Bronchial epithelial cell (primary cell): ENCODE measurements at regions not wholly inside any gene's neighbourhood (a gene's known extent, or its start where the extent isn't known, plus 50 kb on each side); places are given as distances from the start of the nearest gene placed in this dataset.
A peak's percentile ranks its signal among the peaks of the same experiment; 100 is the strongest.
"Not testable (repeated sequence)": the region's sequence is repeated elsewhere in the genome, so short reads cannot be mapped to it uniquely, and the experiment has no call there.

Source experiments
- DNase-seq: peaks from one replicate; pipeline ENCODE4 v3.0.0-alpha.2; 2010; ENCODE audit warnings: low read depth
- FAIRE-seq: peaks from 2 replicates; lab custom pipeline; 2011; peaks lifted over from hg19 to GRCh38; lab: Jason Lieb, UNC
- H3K27me3 ChIP-seq: 2 replicates; pipeline ENCODE4 v1.5.1; 2011; ENCODE audit warnings: low read length; ENCODE audit not compliant: control insufficient read depth, insufficient read depth
- H3K36me3 ChIP-seq: 2 replicates; pipeline ENCODE4 v1.5.1; 2011; ENCODE audit warnings: low read length; ENCODE audit not compliant: control insufficient read depth, insufficient read depth
- H3K4me3 ChIP-seq: 2 replicates; pipeline ENCODE4 v1.5.1; 2011; ENCODE audit warnings: mild to moderate bottlenecking, low read depth, low read length, control low read depth
- CTCF ChIP-seq: IDR thresholded peaks from 2 replicates; pipeline ENCODE4 v1.5.1; 2011; ENCODE audit warnings: mild to moderate bottlenecking, moderate library complexity, low read length, control low read depth, inconsistent platforms; ENCODE audit not compliant: insufficient read depth, severe bottlenecking

GRCh38 chr6:133088931-133089695 lies 152.0 kb upstream of the EYA4 start:
- TF ChIP-seq CTCF, result no peak
- Histone ChIP-seq H3K36me3 (no peaks in the 10 kb centered on the region), H3K4me3 (no peak overlapping the region), H3K27me3 (no peaks in the 10 kb centered on the region)
- DNase-seq (no peak), FAIRE-seq (peak; percentile 28)

- no peak for FAIRE-seq
- no peak for DNase-seq
- no peak for TF ChIP-seq CTCF
- Histone ChIP-seq H3K4me3 (no peak overlapping the region), H3K36me3 (no peaks in the 10 kb centered on the region), H3K27me3 (no peaks in the 10 kb centered on the region)
Measured at GRCh38 chr6:133092199-133092598, 149.0 kb upstream of the EYA4 start.

GRCh38 chr6:133092771-133093170 lies 148.4 kb upstream of the EYA4 start:
- FAIRE-seq, result no peak
- no peak for TF ChIP-seq CTCF
- Histone ChIP-seq H3K27me3 (no peaks in the 10 kb centered on the region), H3K4me3 (no peak overlapping the region), H3K36me3 (no peaks in the 10 kb centered on the region)
- DNase-seq, result no peak

- not testable (repeated sequence) for H3K36me3 ChIP-seq, H3K4me3 ChIP-seq, DNase-seq, H3K27me3 ChIP-seq, FAIRE-seq
Measured at GRCh38 chr6:133093211-133093610, 147.9 kb upstream of the EYA4 start.

- H3K27me3 ChIP-seq, result no peaks in the 10 kb centered on the region
- FAIRE-seq (no peak), DNase-seq (peak; percentile 20)
Measured at GRCh38 chr6:133093956-133094355, 147.2 kb upstream of the EYA4 start.

GRCh38 chr6:133097208-133097607 lies 143.9 kb upstream of the EYA4 start:
- Histone ChIP-seq H3K36me3 (no peaks in the 10 kb centered on the region), H3K27me3 (no peaks in the 10 kb centered on the region), H3K4me3 (no peak overlapping the region)
- DNase-seq (peak; percentile 97), FAIRE-seq (no peak)
- no peak for TF ChIP-seq CTCF

More at GRCh38 chr6:133093956-133094355, 147.2 kb upstream of the EYA4 start:
- Histone ChIP-seq H3K4me3 (no peak overlapping the region), H3K36me3 (no peaks in the 10 kb centered on the region)
- TF ChIP-seq CTCF, result no peak
